ENCODE measurements at regions not wholly inside any gene's neighbourhood (a gene's known extent, or its start where the extent isn't known, plus 50 kb on each side); places are given as distances from the start of the nearest gene placed in this dataset.
"Not testable (repeated sequence)": the region's sequence is repeated elsewhere in the genome, so short reads cannot be mapped to it uniquely, and the experiment has no call there.

GRCh38 chr14:25699981-25700380 lies 650.0 kb upstream of the STXBP6 start:
- DNase-seq (ENCODE audit: low spot score), result no peak

- no peak for DNase-seq (ENCODE audit: low spot score)
These were observed 648.2 kb upstream of the STXBP6 start for GRCh38 chr14:25698111-25698510.

- DNase-seq (ENCODE audit: low spot score), result no peak
These were observed 646.2 kb upstream of the STXBP6 start for GRCh38 chr14:25696176-25696575.

- DNase-seq (ENCODE audit: low spot score), result no peak
These were observed 635.1 kb upstream of the STXBP6 start for GRCh38 chr14:25685004-25685403.

GRCh38 chr14:25680934-25681333 lies 631.0 kb upstream of the STXBP6 start:
- no peak for DNase-seq (ENCODE audit: low spot score)

- not testable (repeated sequence) for DNase-seq (ENCODE audit: low spot score)
These were observed 630.6 kb upstream of the STXBP6 start for GRCh38 chr14:25680511-25680910.

- no peak for DNase-seq (ENCODE audit: low spot score)
These were observed 627.2 kb upstream of the STXBP6 start for GRCh38 chr14:25677111-25677510.

GRCh38 chr14:25667387-25667786 lies 617.4 kb upstream of the STXBP6 start:
- DNase-seq (ENCODE audit: low spot score), result no peak

- DNase-seq (ENCODE audit: low spot score), result no peak
These were observed 616.9 kb upstream of the STXBP6 start for GRCh38 chr14:25666877-25667276.

GRCh38 chr14:25658988-25659387 lies 609.0 kb upstream of the STXBP6 start:
- DNase-seq (ENCODE audit: low spot score), result no peak

- DNase-seq (ENCODE audit: low spot score), result no peak
These were observed 580.5 kb upstream of the STXBP6 start for GRCh38 chr14:25630447-25630846.

GRCh38 chr14:25628978-25629377 lies 579.0 kb upstream of the STXBP6 start:
- DNase-seq (ENCODE audit: low spot score), result no peak

GRCh38 chr14:25628390-25628789 lies 578.4 kb upstream of the STXBP6 start:
- DNase-seq (ENCODE audit: low spot score), result no peak

GRCh38 chr14:25626986-25627385 lies 577.0 kb upstream of the STXBP6 start:
- no peak for DNase-seq (ENCODE audit: low spot score)

GRCh38 chr14:25622763-25623162 lies 572.8 kb upstream of the STXBP6 start:
- DNase-seq (ENCODE audit: low spot score), result no peak

- no peak for DNase-seq (ENCODE audit: low spot score)
These were observed 570.6 kb upstream of the STXBP6 start for GRCh38 chr14:25620515-25620914.

GRCh38 chr14:25615174-25615573 lies 565.2 kb upstream of the STXBP6 start:
- no peak for DNase-seq (ENCODE audit: low spot score)

- no peak for DNase-seq (ENCODE audit: low spot score)
These were observed 557.2 kb upstream of the STXBP6 start for GRCh38 chr14:25607192-25607591.

- no peak for DNase-seq (ENCODE audit: low spot score)
These were observed 552.2 kb upstream of the STXBP6 start for GRCh38 chr14:25602106-25602505.

- DNase-seq (ENCODE audit: low spot score), result no peak
These were observed 538.8 kb upstream of the STXBP6 start for GRCh38 chr14:25588751-25589150.

GRCh38 chr14:25574628-25575325 lies 524.8 kb upstream of the STXBP6 start:
- DNase-seq (ENCODE audit: low spot score), result no peak

- no peak for DNase-seq (ENCODE audit: low spot score)
These were observed 520.5 kb upstream of the STXBP6 start for GRCh38 chr14:25570483-25570882.

GRCh38 chr14:25557466-25557865 lies 507.5 kb upstream of the STXBP6 start:
- DNase-seq (ENCODE audit: low spot score), result no peak

GRCh38 chr14:25552826-25553225 lies 502.9 kb upstream of the STXBP6 start:
- no peak for DNase-seq (ENCODE audit: low spot score)

Data from HuH-7.5 (cell line).